Neural cell (in vitro differentiated cells): ENCODE measurements at regions not wholly inside any gene's neighbourhood (a gene's known extent, or its start where the extent isn't known, plus 50 kb on each side); places are given as distances from the start of the nearest gene placed in this dataset.

ENCODE experiments used
- H2AFZ ChIP-seq: fragments of 200-600, 300-800 bp; sonication (generic), shearing (Covaris generic); 2 replicates; pipeline ENCODE4 v1.6.0; 2014; ENCODE audit warnings: low read depth, mild to moderate bottlenecking, antibody characterized with exemption, low read length, moderate library complexity
- H3F3A ChIP-seq: fragments of 200-600 bp; shearing (Covaris generic); 2 replicates; pipeline ENCODE4 v1.6.1; 2016; ENCODE audit warnings: mild to moderate bottlenecking, moderate library complexity, mixed read lengths, antibody characterized with exemption, low read length; ENCODE audit not compliant: insufficient read depth, poor library complexity, severe bottlenecking
- H3K27ac ChIP-seq: fragments of 200-600, 300-800 bp; sonication (generic), shearing (Covaris generic); 2 replicates; pipeline ENCODE4 v1.5.1; 2014; ENCODE audit warnings: mild to moderate bottlenecking, low read length, moderate library complexity
- H3K27me3 ChIP-seq: fragments of 300-800, 200-600 bp; sonication (generic), shearing (Covaris generic); 2 replicates; pipeline ENCODE4 v1.6.0; 2014; ENCODE audit warnings: mild to moderate bottlenecking, low read depth, low read length, moderate library complexity; ENCODE audit not compliant: insufficient read depth
- H3K36me3 ChIP-seq: fragments of 300-800, 200-600 bp; sonication (generic), shearing (Covaris generic); 2 replicates; pipeline ENCODE4 v1.5.1; 2014; ENCODE audit warnings: mild to moderate bottlenecking, antibody characterized with exemption, low read length, moderate library complexity; ENCODE audit not compliant: insufficient read depth
- H3K4me2 ChIP-seq: fragments of 300-800, 200-600 bp; sonication (generic), shearing (Covaris generic); 2 replicates; pipeline ENCODE4 v1.6.0; 2014; ENCODE audit warnings: mild to moderate bottlenecking, low read length
- H3K4me3 ChIP-seq: fragments of 300-800, 200-600 bp; sonication (generic), shearing (Covaris generic); 2 replicates; pipeline ENCODE4 v1.5.1; 2014; ENCODE audit warnings: mild to moderate bottlenecking, low read length, moderate library complexity
- H3K79me2 ChIP-seq: fragments of 200-600 bp; shearing (Covaris generic); replicated peaks from 2 replicates; pipeline ENCODE4 v1.6.0; 2014; ENCODE audit warnings: mild to moderate bottlenecking, low read length, moderate library complexity; ENCODE audit not compliant: insufficient read depth
- H3K9ac ChIP-seq: fragments of 300-800, 200-600 bp; sonication (generic), shearing (Covaris generic); 2 replicates; pipeline ENCODE4 v1.6.1; 2016; ENCODE audit warnings: mild to moderate bottlenecking, low read length, mixed read lengths
- H3K9me2 ChIP-seq: fragments of 200-600 bp; shearing (Covaris generic); 2 replicates; pipeline ENCODE4 v1.6.1; 2016; ENCODE audit warnings: mild to moderate bottlenecking, low read length, mixed read lengths; ENCODE audit not compliant: insufficient read depth
- H3K9me3 ChIP-seq: fragments of 200-600, 300-800 bp; sonication (generic), shearing (Covaris generic); 2 replicates; pipeline ENCODE4 v1.6.1; 2016; ENCODE audit warnings: mild to moderate bottlenecking, mixed run types, low read length, moderate library complexity, mixed read lengths
- H4K20me1 ChIP-seq: fragments of 200-600 bp; shearing (Covaris generic); 2 replicates; pipeline ENCODE4 v1.6.1; 2016; ENCODE audit warnings: mild to moderate bottlenecking, mixed run types; ENCODE audit not compliant: insufficient read depth
- EP300 ChIP-seq: fragments of 450-650 bp; conservative IDR thresholded peaks from 2 replicates; pipeline ENCODE4 v1.6.1; 2014; ENCODE audit warnings: antibody characterized with exemption, mild to moderate bottlenecking, moderate library complexity; ENCODE audit not compliant: poor library complexity, severe bottlenecking
- EZH2 ChIP-seq: fragments of 200-600, 300-800 bp; shearing (Covaris generic), sonication (generic); IDR thresholded peaks from 2 replicates; pipeline ENCODE4 v1.6.1; 2014; ENCODE audit warnings: antibody characterized with exemption, low read length, borderline replicate concordance, mild to moderate bottlenecking; ENCODE audit not compliant: insufficient read depth, poor library complexity, severe bottlenecking
- MXI1 ChIP-seq: fragments of 450-650 bp; conservative IDR thresholded peaks from 2 replicates; pipeline ENCODE4 v1.6.1; 2014; ENCODE audit warnings: antibody characterized with exemption, mild to moderate bottlenecking; ENCODE audit not compliant: poor library complexity, severe bottlenecking
- POLR2AphosphoS5 ChIP-seq: IDR thresholded peaks from 2 replicates; pipeline ENCODE4 v1.6.1; 2012
- RAD21 ChIP-seq: fragments of 450-650 bp; conservative IDR thresholded peaks from 2 replicates; pipeline ENCODE4 v1.6.1; 2014; ENCODE audit warnings: antibody characterized with exemption, mild to moderate bottlenecking, moderate library complexity
- SMC3 ChIP-seq: fragments of 450-650 bp; conservative IDR thresholded peaks from 2 replicates; pipeline ENCODE4 v1.6.1; 2014; ENCODE audit warnings: antibody characterized with exemption, mild to moderate bottlenecking, moderate library complexity; ENCODE audit not compliant: poor library complexity
- TAF1 ChIP-seq: IDR thresholded peaks from 2 replicates; pipeline ENCODE4 v1.6.1; 2012; ENCODE audit warnings: low read depth
- TF ChIP-seq, protein P1 (sequence below): fragments of 450-650 bp; IDR thresholded peaks from 2 replicates; pipeline ENCODE4 v1.5.1; 2014; ENCODE audit warnings: antibody characterized with exemption, mild to moderate bottlenecking, moderate library complexity; ENCODE audit not compliant: poor library complexity, severe bottlenecking
- TF ChIP-seq, protein P2 (sequence below): IDR thresholded peaks from 2 replicates; pipeline ENCODE4 v1.6.1; 2012; ENCODE audit warnings: borderline replicate concordance

DNA sequence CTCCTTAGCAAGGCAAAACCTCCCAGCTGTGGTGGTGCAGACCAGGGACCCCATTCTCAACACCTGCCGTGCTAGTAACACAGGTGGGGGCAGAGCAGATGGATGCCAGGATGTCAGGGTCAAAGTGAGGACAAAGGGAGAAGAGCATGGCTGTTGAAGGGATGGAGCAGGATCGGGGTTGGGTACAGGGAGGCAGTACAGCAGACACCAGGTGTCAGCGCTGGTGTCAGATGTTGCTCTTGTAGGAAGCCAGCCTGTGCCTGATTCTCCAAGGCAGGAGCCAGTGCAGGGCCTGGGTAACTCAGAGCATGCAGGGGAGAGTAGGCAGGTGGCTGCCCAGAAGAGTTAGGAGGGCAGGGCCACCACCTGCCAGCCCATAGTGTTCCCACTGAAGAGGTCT lies 222.1 kb upstream of the SPRED2 start:
- Histone ChIP-seq H3K4me2 (no peak overlapping the region), H3K9me3 (no peaks in the 10 kb centered on the region)

DNA sequence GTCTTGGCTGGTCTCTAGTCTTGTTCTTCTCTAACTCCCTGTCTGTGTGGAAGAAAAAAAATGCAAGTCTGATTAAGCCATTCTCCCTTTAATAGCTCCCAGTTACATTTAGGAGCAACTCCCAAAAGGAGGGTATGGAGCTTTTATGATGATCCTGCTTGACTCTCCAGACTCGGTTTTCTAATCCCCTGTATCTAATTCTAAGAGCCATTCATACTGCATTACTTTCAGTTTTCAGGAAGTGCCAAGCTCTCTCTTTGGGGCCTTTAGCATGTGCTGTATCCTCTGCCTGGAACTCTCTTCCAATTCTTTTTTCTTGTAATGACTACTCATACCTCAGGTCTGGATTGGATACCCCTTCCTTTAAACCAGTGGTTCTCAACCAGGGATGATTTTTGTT lies 219.7 kb upstream of the SPRED2 start:
- no peak overlapping the region for H2AFZ ChIP-seq
- no peaks in the 10 kb centered on the region for H4K20me1 ChIP-seq
- no peaks in the 10 kb centered on the region for H3K9me2 ChIP-seq
- no peak for TF ChIP-seq RAD21
- no peak for TF ChIP-seq TAF1
- TF ChIP-seq MXI1 = no peak
- no peak for TF ChIP-seq EP300
- no peak for TF ChIP-seq SMC3
- TF ChIP-seq EZH2 = no peak
- no peak for TF ChIP-seq POLR2AphosphoS5
- TF ChIP-seq, protein P1, sequence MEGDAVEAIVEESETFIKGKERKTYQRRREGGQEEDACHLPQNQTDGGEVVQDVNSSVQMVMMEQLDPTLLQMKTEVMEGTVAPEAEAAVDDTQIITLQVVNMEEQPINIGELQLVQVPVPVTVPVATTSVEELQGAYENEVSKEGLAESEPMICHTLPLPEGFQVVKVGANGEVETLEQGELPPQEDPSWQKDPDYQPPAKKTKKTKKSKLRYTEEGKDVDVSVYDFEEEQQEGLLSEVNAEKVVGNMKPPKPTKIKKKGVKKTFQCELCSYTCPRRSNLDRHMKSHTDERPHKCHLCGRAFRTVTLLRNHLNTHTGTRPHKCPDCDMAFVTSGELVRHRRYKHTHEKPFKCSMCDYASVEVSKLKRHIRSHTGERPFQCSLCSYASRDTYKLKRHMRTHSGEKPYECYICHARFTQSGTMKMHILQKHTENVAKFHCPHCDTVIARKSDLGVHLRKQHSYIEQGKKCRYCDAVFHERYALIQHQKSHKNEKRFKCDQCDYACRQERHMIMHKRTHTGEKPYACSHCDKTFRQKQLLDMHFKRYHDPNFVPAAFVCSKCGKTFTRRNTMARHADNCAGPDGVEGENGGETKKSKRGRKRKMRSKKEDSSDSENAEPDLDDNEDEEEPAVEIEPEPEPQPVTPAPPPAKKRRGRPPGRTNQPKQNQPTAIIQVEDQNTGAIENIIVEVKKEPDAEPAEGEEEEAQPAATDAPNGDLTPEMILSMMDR = no peak
- TF ChIP-seq, protein P2, sequence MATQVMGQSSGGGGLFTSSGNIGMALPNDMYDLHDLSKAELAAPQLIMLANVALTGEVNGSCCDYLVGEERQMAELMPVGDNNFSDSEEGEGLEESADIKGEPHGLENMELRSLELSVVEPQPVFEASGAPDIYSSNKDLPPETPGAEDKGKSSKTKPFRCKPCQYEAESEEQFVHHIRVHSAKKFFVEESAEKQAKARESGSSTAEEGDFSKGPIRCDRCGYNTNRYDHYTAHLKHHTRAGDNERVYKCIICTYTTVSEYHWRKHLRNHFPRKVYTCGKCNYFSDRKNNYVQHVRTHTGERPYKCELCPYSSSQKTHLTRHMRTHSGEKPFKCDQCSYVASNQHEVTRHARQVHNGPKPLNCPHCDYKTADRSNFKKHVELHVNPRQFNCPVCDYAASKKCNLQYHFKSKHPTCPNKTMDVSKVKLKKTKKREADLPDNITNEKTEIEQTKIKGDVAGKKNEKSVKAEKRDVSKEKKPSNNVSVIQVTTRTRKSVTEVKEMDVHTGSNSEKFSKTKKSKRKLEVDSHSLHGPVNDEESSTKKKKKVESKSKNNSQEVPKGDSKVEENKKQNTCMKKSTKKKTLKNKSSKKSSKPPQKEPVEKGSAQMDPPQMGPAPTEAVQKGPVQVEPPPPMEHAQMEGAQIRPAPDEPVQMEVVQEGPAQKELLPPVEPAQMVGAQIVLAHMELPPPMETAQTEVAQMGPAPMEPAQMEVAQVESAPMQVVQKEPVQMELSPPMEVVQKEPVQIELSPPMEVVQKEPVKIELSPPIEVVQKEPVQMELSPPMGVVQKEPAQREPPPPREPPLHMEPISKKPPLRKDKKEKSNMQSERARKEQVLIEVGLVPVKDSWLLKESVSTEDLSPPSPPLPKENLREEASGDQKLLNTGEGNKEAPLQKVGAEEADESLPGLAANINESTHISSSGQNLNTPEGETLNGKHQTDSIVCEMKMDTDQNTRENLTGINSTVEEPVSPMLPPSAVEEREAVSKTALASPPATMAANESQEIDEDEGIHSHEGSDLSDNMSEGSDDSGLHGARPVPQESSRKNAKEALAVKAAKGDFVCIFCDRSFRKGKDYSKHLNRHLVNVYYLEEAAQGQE = no peak
- H3K79me2 ChIP-seq = no peaks in the 10 kb centered on the region
- H3K4me3 ChIP-seq = no peak overlapping the region
- H3F3A ChIP-seq = no peaks in the 10 kb centered on the region
- H3K9me3 ChIP-seq = no peaks in the 10 kb centered on the region
- H3K9ac ChIP-seq = no peak overlapping the region
- H3K36me3 ChIP-seq = no peaks in the 10 kb centered on the region
- H3K27me3 ChIP-seq = no peaks in the 10 kb centered on the region
- H3K4me2 ChIP-seq = no peak overlapping the region
- H3K27ac ChIP-seq = no peak overlapping the region

More for the DNA sequence above, 222.1 kb upstream of the SPRED2 start:
- Histone ChIP-seq H3K27ac (no peak overlapping the region), H3K9ac (no peak overlapping the region), H3K9me2 (no peaks in the 10 kb centered on the region), H3K36me3 (no peaks in the 10 kb centered on the region), H3K4me3 (no peak overlapping the region), H3K27me3 (no peaks in the 10 kb centered on the region), H3F3A (no peaks in the 10 kb centered on the region), H3K79me2 (no peaks in the 10 kb centered on the region), H2AFZ (no peak overlapping the region), H4K20me1 (no peaks in the 10 kb centered on the region)
- TF ChIP-seq MXI1 (no peak), TAF1 (no peak), RAD21 (no peak), EP300 (no peak), SMC3 (no peak), POLR2AphosphoS5 (no peak), EZH2 (no peak)
- TF ChIP-seq, protein P1 = no peak
- TF ChIP-seq, protein P2 = no peak
